KMS-11 (cell line): ENCODE measurements at regions not wholly inside any gene's neighbourhood (a gene's known extent, or its start where the extent isn't known, plus 50 kb on each side); places are given as distances from the start of the nearest gene placed in this dataset.
A peak's percentile ranks its signal among the peaks of the same experiment; 100 is the strongest.

Source experiments
- H2AFZ ChIP-seq: fragments of 200-600 bp; sonication (generic); 2 replicates; pipeline ENCODE4 v1.6.1; 2016; ENCODE audit warnings: antibody characterized with exemption, mixed run types, low read depth
- H3K27ac ChIP-seq: fragments of 200-600 bp; sonication (generic); 2 replicates; pipeline ENCODE4 v1.6.1; 2016; ENCODE audit warnings: mild to moderate bottlenecking, mixed run types
- H3K27me3 ChIP-seq: fragments of 200-600 bp; sonication (generic); 2 replicates; pipeline ENCODE4 v1.6.1; 2017; ENCODE audit warnings: mild to moderate bottlenecking, low read depth, mixed run types, moderate library complexity; ENCODE audit not compliant: insufficient read depth
- H3K36me3 ChIP-seq: fragments of 200-600 bp; sonication (generic); 2 replicates; pipeline ENCODE4 v1.6.1; 2017; ENCODE audit warnings: mild to moderate bottlenecking, mixed run types; ENCODE audit not compliant: insufficient read depth
- H3K4me1 ChIP-seq: fragments of 200-600 bp; sonication (generic); 2 replicates; pipeline ENCODE4 v1.6.1; 2016; ENCODE audit warnings: mild to moderate bottlenecking, low read depth, mixed run types; ENCODE audit not compliant: poor library complexity, severe bottlenecking
- H3K4me2 ChIP-seq: fragments of 200-600 bp; sonication (generic); 2 replicates; pipeline ENCODE4 v1.7.0; 2016; ENCODE audit warnings: mild to moderate bottlenecking, mixed run types
- H3K4me3 ChIP-seq: fragments of 200-600 bp; sonication (generic); IDR thresholded peaks from 2 replicates; pipeline ENCODE4 v1.6.1; 2017; ENCODE audit warnings: low read depth, low read length, mixed read lengths; ENCODE audit not compliant: insufficient read depth
- H3K79me2 ChIP-seq: fragments of 200-600 bp; sonication (generic); 2 replicates; pipeline ENCODE4 v1.6.1; 2016; ENCODE audit warnings: low read depth, mixed run types; ENCODE audit not compliant: insufficient read depth
- H3K9ac ChIP-seq: fragments of 200-600 bp; sonication (generic); 2 replicates; pipeline ENCODE4 v1.6.1; 2016; ENCODE audit warnings: mild to moderate bottlenecking, mixed run types
- H4K20me1 ChIP-seq: fragments of 200-600 bp; sonication (generic); 2 replicates; pipeline ENCODE4 v1.6.1; 2016; ENCODE audit warnings: mild to moderate bottlenecking, mixed run types; ENCODE audit not compliant: insufficient read depth
- CTCF ChIP-seq: fragments of 200-600 bp; sonication (generic); conservative IDR thresholded peaks from 2 replicates; pipeline ENCODE4 v1.6.1; 2017; ENCODE audit warnings: low read depth, mild to moderate bottlenecking, antibody characterized with exemption, low read length, moderate library complexity, mixed read lengths

GRCh38 chr21:28487455-28488070 lies 505.1 kb downstream of the LTN1 start:
- no peak overlapping the region for H3K4me3 ChIP-seq
- no peaks in the 10 kb centered on the region for H3K36me3 ChIP-seq
- H3K27me3 ChIP-seq: no peaks in the 10 kb centered on the region
- no peak overlapping the region for H3K4me2 ChIP-seq
- peaks cover 13% of the 10 kb centered on the region for H3K4me1 ChIP-seq
- H4K20me1 ChIP-seq: no peaks in the 10 kb centered on the region
- no peaks in the 10 kb centered on the region for H3K79me2 ChIP-seq
- no peak for TF ChIP-seq CTCF
- no peak overlapping the region for H3K27ac ChIP-seq
- H2AFZ ChIP-seq: no peak overlapping the region
- H3K9ac ChIP-seq: no peak overlapping the region

GRCh38 chr21:28485301-28486022 lies 507.2 kb downstream of the LTN1 start:
- Histone ChIP-seq H3K4me3 (no peak overlapping the region), H3K4me2 (no peak overlapping the region), H2AFZ (no peak overlapping the region), H3K27ac (no peak overlapping the region), H3K27me3 (no peaks in the 10 kb centered on the region), H3K36me3 (no peaks in the 10 kb centered on the region), H3K9ac (no peak overlapping the region), H4K20me1 (no peaks in the 10 kb centered on the region), H3K79me2 (no peaks in the 10 kb centered on the region), H3K4me1 (peaks cover 34% of the 10 kb centered on the region)
- TF ChIP-seq CTCF: no peak

GRCh38 chr21:28483301-28484035 lies 509.2 kb downstream of the LTN1 start:
- no peak overlapping the region for H2AFZ ChIP-seq
- no peak for TF ChIP-seq CTCF
- no peaks in the 10 kb centered on the region for H3K79me2 ChIP-seq
- no peak overlapping the region; the same call in 1 of the 2 replicates for H3K4me2 ChIP-seq
- H3K9ac ChIP-seq: no peak overlapping the region
- H3K27me3 ChIP-seq: no peaks in the 10 kb centered on the region
- peaks cover 53% of the 10 kb centered on the region for H3K4me1 ChIP-seq
- H3K36me3 ChIP-seq: no peaks in the 10 kb centered on the region
- H3K27ac ChIP-seq: no peak overlapping the region
- H4K20me1 ChIP-seq: no peaks in the 10 kb centered on the region
- no peak overlapping the region for H3K4me3 ChIP-seq

- H3K79me2 ChIP-seq: no peaks in the 10 kb centered on the region
Observed at GRCh38 chr21:28482657-28483056, 510.0 kb downstream of the LTN1 start.

More at GRCh38 chr21:28482657-28483056, 510.0 kb downstream of the LTN1 start:
- no peaks in the 10 kb centered on the region for H3K36me3 ChIP-seq
- H2AFZ ChIP-seq: peak overlapping the region; percentile 15; the same call in 1 of the 2 replicates
- H4K20me1 ChIP-seq: no peaks in the 10 kb centered on the region
- no peak overlapping the region for H3K27ac ChIP-seq
- peak overlapping the region; percentile 66; the same call in 1 of the 2 replicates for H3K4me2 ChIP-seq
- H3K4me3 ChIP-seq: no peak overlapping the region
- peaks cover 61% of the 10 kb centered on the region for H3K4me1 ChIP-seq
- TF ChIP-seq CTCF: no peak
- H3K27me3 ChIP-seq: no peaks in the 10 kb centered on the region
- H3K9ac ChIP-seq: no peak overlapping the region
